Mesendoderm (in vitro differentiated cells): ENCODE measurements at regions not wholly inside any gene's neighbourhood (a gene's known extent, or its start where the extent isn't known, plus 50 kb on each side); places are given as distances from the start of the nearest gene placed in this dataset.

Source experiments
- DNase-seq: peaks from one replicate; pipeline ENCODE4 v3.0.0; 2013
- H2AK5ac ChIP-seq: 2 replicates; pipeline ENCODE4 v1.6.1; 2013; ENCODE audit warnings: low read length, inconsistent platforms
- H2BK120ac ChIP-seq: 2 replicates; pipeline ENCODE4 v1.6.1; 2013; ENCODE audit warnings: low read depth, mild to moderate bottlenecking, low read length, moderate library complexity, mixed read lengths
- H2BK15ac ChIP-seq: replicated peaks from 2 replicates; pipeline ENCODE4 v1.6.1; 2013; ENCODE audit warnings: low read depth, mild to moderate bottlenecking, moderate library complexity
- H2BK5ac ChIP-seq: 2 replicates; pipeline ENCODE4 v1.6.1; 2013; ENCODE audit warnings: low read length, inconsistent platforms
- H3K18ac ChIP-seq: 2 replicates; pipeline ENCODE4 v1.6.1; 2013; ENCODE audit warnings: mild to moderate bottlenecking, low read length, mixed read lengths
- H3K23ac ChIP-seq: one replicate; pipeline ENCODE4 v1.6.1; 2013; ENCODE audit warnings: low read length
- H3K27ac ChIP-seq: 2 replicates; pipeline ENCODE4 v1.5.1; 2013; ENCODE audit warnings: low read depth, mild to moderate bottlenecking, inconsistent platforms, low read length, moderate library complexity
- H3K27me3 ChIP-seq: 2 replicates; pipeline ENCODE4 v1.6.1; 2013; ENCODE audit warnings: low read length, control low read depth, mild to moderate bottlenecking, inconsistent platforms; ENCODE audit not compliant: insufficient read depth, poor library complexity
- H3K36me3 ChIP-seq: 2 replicates; pipeline ENCODE4 v1.6.1; 2013; ENCODE audit warnings: low read length, inconsistent platforms; ENCODE audit not compliant: control insufficient read depth, insufficient read depth
- H3K4ac ChIP-seq: one replicate; pipeline ENCODE4 v1.6.1; 2013; ENCODE audit warnings: low read depth, mild to moderate bottlenecking, low read length, moderate library complexity
- H3K4me1 ChIP-seq: 2 replicates; pipeline ENCODE4 v1.6.1; 2013; ENCODE audit warnings: low read depth, low read length, inconsistent platforms; ENCODE audit not compliant: control insufficient read depth
- H3K4me2 ChIP-seq: 2 replicates; pipeline ENCODE4 v1.6.1; 2013; ENCODE audit warnings: low read length
- H3K4me3 ChIP-seq: 2 replicates; pipeline ENCODE4 v1.5.1; 2013; ENCODE audit warnings: mild to moderate bottlenecking, low read length
- H3K56ac ChIP-seq: one replicate; pipeline ENCODE4 v1.6.1; 2013; ENCODE audit warnings: low read length
- H3K79me1 ChIP-seq: 2 replicates; pipeline ENCODE4 v1.6.1; 2013; ENCODE audit warnings: low read length, inconsistent platforms
- H3K79me2 ChIP-seq: 2 replicates; pipeline ENCODE4 v1.6.1; 2013; ENCODE audit warnings: mild to moderate bottlenecking, low read length; ENCODE audit not compliant: control insufficient read depth, insufficient read depth
- H3K9ac ChIP-seq: 2 replicates; pipeline ENCODE4 v1.6.1; 2013; ENCODE audit warnings: low read length, inconsistent platforms
- H4K5ac ChIP-seq: one replicate; pipeline ENCODE4 v1.6.1; 2013; ENCODE audit warnings: low read length
- H4K8ac ChIP-seq: one replicate; pipeline ENCODE4 v1.6.1; 2013; ENCODE audit warnings: low read depth, mild to moderate bottlenecking, control low read depth, low read length, moderate library complexity
- WGBS: extraction: QIAGEN DNeasy Blood & Tissue Kit; methylation state at CpG from one replicate; pipeline ENCODE4 v1.1.7; 2013; ENCODE audit warnings: low lambda C conversion rate, missing lambda C conversion rate; ENCODE audit not compliant: insufficient coverage; ENCODE audit errors: extremely low coverage; 5-methylcytosine and 5-hydroxymethylcytosine counted together

GRCh38 chr2:71991397-71991796 lies 156.3 kb downstream of the CYP26B1 start:
- H3K36me3 ChIP-seq, result no peaks in the 10 kb centered on the region
- H2AK5ac ChIP-seq, result no peak overlapping the region
- no peak overlapping the region for H3K9ac ChIP-seq
- DNase-seq, result no peak
- H3K4me1 ChIP-seq, result no peaks in the 10 kb centered on the region
- no peak overlapping the region for H3K56ac ChIP-seq
- H4K5ac ChIP-seq, result no peak overlapping the region
- H3K27ac ChIP-seq, result no peak overlapping the region
- H3K4ac ChIP-seq, result no peak overlapping the region
- no peak overlapping the region for H3K18ac ChIP-seq
- no peaks in the 10 kb centered on the region for H3K79me2 ChIP-seq
- no CpG with 5 or more reads among the region's 4 CpGs for WGBS
- no peak overlapping the region for H3K4me2 ChIP-seq
- no peak overlapping the region for H2BK5ac ChIP-seq
- no peak overlapping the region for H3K4me3 ChIP-seq
- H3K23ac ChIP-seq, result no peak overlapping the region
- H3K27me3 ChIP-seq, result no peaks in the 10 kb centered on the region
- H2BK120ac ChIP-seq, result no peak overlapping the region
- no peaks in the 10 kb centered on the region for H3K79me1 ChIP-seq
- H2BK15ac ChIP-seq, result no peak overlapping the region
- H4K8ac ChIP-seq, result no peak overlapping the region

GRCh38 chr2:71990826-71991225 lies 156.8 kb downstream of the CYP26B1 start:
- no peak overlapping the region for H3K27ac ChIP-seq
- no peak overlapping the region for H3K4ac ChIP-seq
- no peak overlapping the region for H4K8ac ChIP-seq
- no peaks in the 10 kb centered on the region for H3K79me1 ChIP-seq
- H3K4me3 ChIP-seq, result no peak overlapping the region
- H3K56ac ChIP-seq, result no peak overlapping the region
- H3K4me2 ChIP-seq, result no peak overlapping the region
- no peak overlapping the region for H4K5ac ChIP-seq
- H3K36me3 ChIP-seq, result no peaks in the 10 kb centered on the region
- no peak overlapping the region for H2BK5ac ChIP-seq
- WGBS, result no CpG with 5 or more reads among the region's 3 CpGs
- no peak for DNase-seq
- H2AK5ac ChIP-seq, result no peak overlapping the region
- H3K27me3 ChIP-seq, result no peaks in the 10 kb centered on the region
- no peaks in the 10 kb centered on the region for H3K4me1 ChIP-seq
- no peak overlapping the region for H2BK120ac ChIP-seq
- no peak overlapping the region for H2BK15ac ChIP-seq
- no peak overlapping the region for H3K9ac ChIP-seq
- no peak overlapping the region for H3K18ac ChIP-seq
- no peak overlapping the region for H3K23ac ChIP-seq
- H3K79me2 ChIP-seq, result no peaks in the 10 kb centered on the region

GRCh38 chr2:71990122-71990521 lies 157.5 kb downstream of the CYP26B1 start:
- Histone ChIP-seq H3K9ac (no peak overlapping the region), H3K4me2 (no peak overlapping the region), H3K27me3 (no peaks in the 10 kb centered on the region), H3K4me3 (no peak overlapping the region), H2AK5ac (no peak overlapping the region), H3K18ac (no peak overlapping the region), H3K56ac (no peak overlapping the region), H3K4ac (no peak overlapping the region), H4K5ac (no peak overlapping the region), H4K8ac (no peak overlapping the region), H3K79me2 (no peaks in the 10 kb centered on the region), H3K4me1 (no peaks in the 10 kb centered on the region), H3K79me1 (no peaks in the 10 kb centered on the region), H3K23ac (no peak overlapping the region), H2BK120ac (no peak overlapping the region), H2BK15ac (no peak overlapping the region), H3K36me3 (no peaks in the 10 kb centered on the region), H3K27ac (no peak overlapping the region), H2BK5ac (no peak overlapping the region)
- WGBS, result no CpG with 5 or more reads among the region's 6 CpGs
- DNase-seq, result no peak

GRCh38 chr2:71989671-71990070 lies 158.0 kb downstream of the CYP26B1 start:
- Histone ChIP-seq H3K27me3 (no peaks in the 10 kb centered on the region), H3K79me1 (no peaks in the 10 kb centered on the region), H4K8ac (no peak overlapping the region), H3K36me3 (no peaks in the 10 kb centered on the region), H3K9ac (no peak overlapping the region), H3K56ac (no peak overlapping the region), H4K5ac (no peak overlapping the region), H3K23ac (no peak overlapping the region), H3K27ac (no peak overlapping the region), H2BK15ac (no peak overlapping the region), H2BK120ac (no peak overlapping the region), H3K79me2 (no peaks in the 10 kb centered on the region), H3K4me3 (no peak overlapping the region), H3K4me1 (no peaks in the 10 kb centered on the region), H2BK5ac (no peak overlapping the region), H3K18ac (no peak overlapping the region), H3K4ac (no peak overlapping the region), H3K4me2 (no peak overlapping the region), H2AK5ac (no peak overlapping the region)
- DNase-seq, result no peak
- no CpG with 5 or more reads among the region's 5 CpGs for WGBS

GRCh38 chr2:71988170-71988569 lies 159.5 kb downstream of the CYP26B1 start:
- no peak overlapping the region for H3K56ac ChIP-seq
- H3K4me1 ChIP-seq, result no peaks in the 10 kb centered on the region
- no peak overlapping the region for H2BK5ac ChIP-seq
- no peak overlapping the region for H3K4ac ChIP-seq
- H3K27me3 ChIP-seq, result no peaks in the 10 kb centered on the region
- no CpG with 5 or more reads among the region's 2 CpGs for WGBS
- no peak overlapping the region for H4K8ac ChIP-seq
- no peak overlapping the region for H3K4me3 ChIP-seq
- no peak overlapping the region for H3K18ac ChIP-seq
- H4K5ac ChIP-seq, result no peak overlapping the region
- no peaks in the 10 kb centered on the region for H3K79me2 ChIP-seq
- H3K4me2 ChIP-seq, result no peak overlapping the region
- H3K36me3 ChIP-seq, result no peaks in the 10 kb centered on the region
- no peak overlapping the region for H2AK5ac ChIP-seq
- H3K27ac ChIP-seq, result no peak overlapping the region
- H3K79me1 ChIP-seq, result no peaks in the 10 kb centered on the region
- H3K9ac ChIP-seq, result no peak overlapping the region
- H2BK15ac ChIP-seq, result no peak overlapping the region
- no peak overlapping the region for H3K23ac ChIP-seq
- DNase-seq, result no peak
- H2BK120ac ChIP-seq, result no peak overlapping the region

DNA sequence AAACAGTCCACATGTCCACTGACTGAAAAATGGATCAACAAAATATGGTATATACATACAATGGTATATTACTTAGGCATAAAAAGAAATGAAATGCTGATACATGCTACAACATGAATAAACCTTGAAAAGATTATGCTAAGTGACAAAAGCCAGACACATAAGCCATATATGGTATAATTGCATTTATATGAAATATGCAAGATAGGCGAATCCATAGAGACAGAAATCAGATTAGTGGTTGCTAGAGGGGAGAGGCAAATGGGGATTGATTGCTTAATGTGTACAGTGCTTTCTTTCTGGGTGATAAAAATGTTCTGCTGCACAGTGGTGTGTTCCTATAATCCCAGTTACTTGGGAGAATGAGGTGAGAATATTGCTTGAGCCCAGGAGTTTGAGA lies 171.0 kb downstream of the CYP26B1 start:
- WGBS, result no CpG with 5 or more reads among the region's 1 CpG
- H3K4me1 ChIP-seq, result no peaks in the 10 kb centered on the region
- H3K9ac ChIP-seq, result no peak overlapping the region

More for the DNA sequence above, 171.0 kb downstream of the CYP26B1 start:
- H3K79me2 ChIP-seq, result no peaks in the 10 kb centered on the region
- H3K56ac ChIP-seq, result no peak overlapping the region
- H3K36me3 ChIP-seq, result no peaks in the 10 kb centered on the region
- H3K79me1 ChIP-seq, result no peaks in the 10 kb centered on the region
- H2BK15ac ChIP-seq, result no peak overlapping the region
- no peak overlapping the region for H3K27ac ChIP-seq
- no peak overlapping the region for H2BK120ac ChIP-seq
- no peak overlapping the region for H3K18ac ChIP-seq
- H3K4me2 ChIP-seq, result no peak overlapping the region
- no peak overlapping the region for H3K23ac ChIP-seq
- no peak overlapping the region for H2AK5ac ChIP-seq
- no peak overlapping the region for H2BK5ac ChIP-seq
- H3K4me3 ChIP-seq, result no peak overlapping the region
- no peak for DNase-seq
- no peaks in the 10 kb centered on the region for H3K27me3 ChIP-seq
- no peak overlapping the region for H3K4ac ChIP-seq
- no peak overlapping the region for H4K5ac ChIP-seq
- H4K8ac ChIP-seq, result no peak overlapping the region
